SK-N-SH treated with all-trans-retinoic acid at 6 μM for 48 hours (cell line): ENCODE measurements at regions not wholly inside any gene's neighbourhood (a gene's known extent, or its start where the extent isn't known, plus 50 kb on each side); places are given as distances from the start of the nearest gene placed in this dataset.

Experiments used
- ATAC-seq: fragments of 200-7000 bp; cut with Tn5 transposase; 3 replicates; pipeline ENCODE4 v1.9.1; 2020; ENCODE audit warnings: mild to moderate bottlenecking, moderate library complexity
- ARNTL ChIP-seq: fragments of 450-650 bp; formaldehyde crosslinking; IDR thresholded peaks from 2 replicates; pipeline ENCODE4 v1.5.0; 2020; ENCODE audit warnings: low read depth, mild to moderate bottlenecking, moderate library complexity, borderline replicate concordance
- BACH2 ChIP-seq: fragments of 250-450 bp; sonication (Bioruptor Pico); IDR thresholded peaks from 2 replicates; pipeline ENCODE4 v1.9.0; 2021; ENCODE audit warnings: mild to moderate bottlenecking, borderline replicate concordance
- ESRRG ChIP-seq: fragments of 250-450 bp; sonication (Bioruptor Pico); IDR thresholded peaks from 2 replicates; pipeline ENCODE4 v1.6.1; 2021; ENCODE audit warnings: mild to moderate bottlenecking
- GLIS3 ChIP-seq: fragments of 250-450 bp; sonication (Bioruptor Pico); IDR thresholded peaks from 2 replicates; pipeline ENCODE4 v1.5.0; 2020; ENCODE audit warnings: mild to moderate bottlenecking, moderate library complexity
- ISL1 ChIP-seq: fragments of 250-450 bp; sonication (Bioruptor Pico); IDR thresholded peaks from 2 replicates; pipeline ENCODE4 v2.1.2; 2022; ENCODE audit warnings: mild to moderate bottlenecking, moderate library complexity
- OSR1 ChIP-seq: fragments of 250-450 bp; sonication (Bioruptor Pico); IDR thresholded peaks from 2 replicates; pipeline ENCODE4 v1.8.0; 2022; ENCODE audit warnings: moderate library complexity, mild to moderate bottlenecking, inconsistent platforms
- PATZ1 ChIP-seq: fragments of 250-450 bp; sonication (Bioruptor Pico); IDR thresholded peaks from 2 replicates; pipeline ENCODE4 v1.8.0; 2020; ENCODE audit warnings: mild to moderate bottlenecking, moderate library complexity, borderline replicate concordance
- POU6F1 ChIP-seq: fragments of 250-450 bp; sonication (Bioruptor Pico); IDR thresholded peaks from 2 replicates; pipeline ENCODE4 v1.8.0; 2021; ENCODE audit warnings: low read depth, mild to moderate bottlenecking, moderate library complexity, borderline replicate concordance
- PPARA ChIP-seq: fragments of 250-450 bp; sonication (Bioruptor Pico); IDR thresholded peaks from 2 replicates; pipeline ENCODE4 v1.5.0; 2020; ENCODE audit warnings: mild to moderate bottlenecking, borderline replicate concordance
- RARB ChIP-seq: fragments of 250-450 bp; sonication (Bioruptor Pico); IDR thresholded peaks from 2 replicates; pipeline ENCODE4 v1.8.0; 2021; ENCODE audit warnings: mild to moderate bottlenecking, moderate library complexity
- SNAI2 ChIP-seq: fragments of 250-450 bp; sonication (Bioruptor Pico); IDR thresholded peaks from 2 replicates; pipeline ENCODE4 v1.5.0; 2020; ENCODE audit warnings: mild to moderate bottlenecking, moderate library complexity
- TCF4 ChIP-seq: fragments of 250-450 bp; sonication (Bioruptor Pico); IDR thresholded peaks from 2 replicates; pipeline ENCODE4 v1.8.0; 2021; ENCODE audit warnings: mild to moderate bottlenecking, moderate library complexity, borderline replicate concordance
- TOX ChIP-seq: fragments of 250-450 bp; sonication (Bioruptor Pico); IDR thresholded peaks from 2 replicates; pipeline ENCODE4 v1.8.0; 2021; ENCODE audit warnings: mild to moderate bottlenecking, moderate library complexity, borderline replicate concordance
- ZC3H10 ChIP-seq: fragments of 250-450 bp; sonication (Bioruptor Pico); IDR thresholded peaks from 2 replicates; pipeline ENCODE4 v1.5.1; 2021; ENCODE audit warnings: mild to moderate bottlenecking, moderate library complexity
- ZFP3 ChIP-seq: fragments of 250-450 bp; sonication (Bioruptor Pico); IDR thresholded peaks from 2 replicates; pipeline ENCODE4 v1.5.0; 2020; ENCODE audit warnings: mild to moderate bottlenecking, moderate library complexity
- ZFP30 ChIP-seq: fragments of 450-650 bp; formaldehyde crosslinking; IDR thresholded peaks from 2 replicates; pipeline ENCODE4 v1.5.0; 2022; ENCODE audit warnings: mild to moderate bottlenecking, moderate library complexity
- ZNF565 ChIP-seq: fragments of 450-650 bp; formaldehyde crosslinking; conservative IDR thresholded peaks from 2 replicates; pipeline ENCODE4 v1.5.0; 2020; ENCODE audit warnings: low read depth, mild to moderate bottlenecking, moderate library complexity
- ZNF70 ChIP-seq: fragments of 450-650 bp; formaldehyde crosslinking; IDR thresholded peaks from 2 replicates; pipeline ENCODE4 v1.5.0; 2020; ENCODE audit warnings: mild to moderate bottlenecking, moderate library complexity
- ZNF8 ChIP-seq: fragments of 450-650 bp; formaldehyde crosslinking; IDR thresholded peaks from 2 replicates; pipeline ENCODE4 v1.5.0; 2020; ENCODE audit warnings: mild to moderate bottlenecking, moderate library complexity
- TF ChIP-seq, protein P1 (sequence below): fragments of 250-450 bp; sonication (Bioruptor Pico); IDR thresholded peaks from 2 replicates; pipeline ENCODE4 v1.5.0; 2020; ENCODE audit warnings: mild to moderate bottlenecking, moderate library complexity
- TF ChIP-seq, protein P2 (sequence below): fragments of 250-450 bp; sonication (Bioruptor Pico); IDR thresholded peaks from 2 replicates; pipeline ENCODE4 v1.5.1; 2021; ENCODE audit warnings: mild to moderate bottlenecking, moderate library complexity
- TF ChIP-seq, protein P3 (sequence below): fragments of 250-450 bp; sonication (Bioruptor Pico); IDR thresholded peaks from 2 replicates; pipeline ENCODE4 v1.5.1; 2020; ENCODE audit warnings: low read depth, mild to moderate bottlenecking, moderate library complexity

DNA sequence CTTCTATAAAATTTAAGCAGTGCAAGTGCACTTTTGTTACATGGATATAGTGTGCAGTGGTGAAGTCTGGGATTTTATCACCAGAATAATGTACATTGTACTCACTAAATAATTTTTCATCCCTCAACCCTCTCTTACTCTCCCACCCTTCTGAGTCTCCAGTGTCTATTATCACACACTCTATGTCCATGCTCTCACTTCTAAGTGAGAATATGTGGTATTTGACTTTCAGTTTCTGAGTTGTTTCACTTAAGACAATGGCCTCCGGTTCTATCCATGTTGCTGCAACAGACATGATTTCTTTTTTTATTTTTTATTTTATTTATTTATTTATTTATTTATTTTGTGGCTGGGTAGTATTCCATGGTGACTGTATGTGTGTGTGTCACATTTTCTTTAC, 855.9 kb upstream of the PHF14 start:
- TF ChIP-seq, protein P1, sequence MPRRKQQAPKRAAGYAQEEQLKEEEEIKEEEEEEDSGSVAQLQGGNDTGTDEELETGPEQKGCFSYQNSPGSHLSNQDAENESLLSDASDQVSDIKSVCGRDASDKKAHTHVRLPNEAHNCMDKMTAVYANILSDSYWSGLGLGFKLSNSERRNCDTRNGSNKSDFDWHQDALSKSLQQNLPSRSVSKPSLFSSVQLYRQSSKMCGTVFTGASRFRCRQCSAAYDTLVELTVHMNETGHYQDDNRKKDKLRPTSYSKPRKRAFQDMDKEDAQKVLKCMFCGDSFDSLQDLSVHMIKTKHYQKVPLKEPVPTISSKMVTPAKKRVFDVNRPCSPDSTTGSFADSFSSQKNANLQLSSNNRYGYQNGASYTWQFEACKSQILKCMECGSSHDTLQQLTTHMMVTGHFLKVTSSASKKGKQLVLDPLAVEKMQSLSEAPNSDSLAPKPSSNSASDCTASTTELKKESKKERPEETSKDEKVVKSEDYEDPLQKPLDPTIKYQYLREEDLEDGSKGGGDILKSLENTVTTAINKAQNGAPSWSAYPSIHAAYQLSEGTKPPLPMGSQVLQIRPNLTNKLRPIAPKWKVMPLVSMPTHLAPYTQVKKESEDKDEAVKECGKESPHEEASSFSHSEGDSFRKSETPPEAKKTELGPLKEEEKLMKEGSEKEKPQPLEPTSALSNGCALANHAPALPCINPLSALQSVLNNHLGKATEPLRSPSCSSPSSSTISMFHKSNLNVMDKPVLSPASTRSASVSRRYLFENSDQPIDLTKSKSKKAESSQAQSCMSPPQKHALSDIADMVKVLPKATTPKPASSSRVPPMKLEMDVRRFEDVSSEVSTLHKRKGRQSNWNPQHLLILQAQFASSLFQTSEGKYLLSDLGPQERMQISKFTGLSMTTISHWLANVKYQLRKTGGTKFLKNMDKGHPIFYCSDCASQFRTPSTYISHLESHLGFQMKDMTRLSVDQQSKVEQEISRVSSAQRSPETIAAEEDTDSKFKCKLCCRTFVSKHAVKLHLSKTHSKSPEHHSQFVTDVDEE (CRISPR knock-in tag), result no peak
- no peak for TF ChIP-seq OSR1 (CRISPR knock-in tag)
- no peak for TF ChIP-seq PATZ1 (CRISPR knock-in tag)
- TF ChIP-seq ZFP30 (CRISPR knock-in tag), result no peak
- TF ChIP-seq ESRRG (CRISPR knock-in tag), result no peak
- no peak for TF ChIP-seq TOX
- no peak for TF ChIP-seq ZNF8 (CRISPR knock-in tag)
- TF ChIP-seq TCF4 (CRISPR knock-in tag), result no peak
- TF ChIP-seq BACH2, result no peak
- no peak for TF ChIP-seq ZFP3 (CRISPR knock-in tag)
- no peak for TF ChIP-seq RARB (CRISPR knock-in tag)
- no peak for TF ChIP-seq ARNTL (CRISPR knock-in tag)
- TF ChIP-seq, protein P2, sequence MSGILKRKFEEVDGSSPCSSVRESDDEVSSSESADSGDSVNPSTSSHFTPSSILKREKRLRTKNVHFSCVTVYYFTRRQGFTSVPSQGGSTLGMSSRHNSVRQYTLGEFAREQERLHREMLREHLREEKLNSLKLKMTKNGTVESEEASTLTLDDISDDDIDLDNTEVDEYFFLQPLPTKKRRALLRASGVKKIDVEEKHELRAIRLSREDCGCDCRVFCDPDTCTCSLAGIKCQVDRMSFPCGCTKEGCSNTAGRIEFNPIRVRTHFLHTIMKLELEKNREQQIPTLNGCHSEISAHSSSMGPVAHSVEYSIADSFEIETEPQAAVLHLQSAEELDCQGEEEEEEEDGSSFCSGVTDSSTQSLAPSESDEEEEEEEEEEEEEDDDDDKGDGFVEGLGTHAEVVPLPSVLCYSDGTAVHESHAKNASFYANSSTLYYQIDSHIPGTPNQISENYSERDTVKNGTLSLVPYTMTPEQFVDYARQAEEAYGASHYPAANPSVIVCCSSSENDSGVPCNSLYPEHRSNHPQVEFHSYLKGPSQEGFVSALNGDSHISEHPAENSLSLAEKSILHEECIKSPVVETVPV (CRISPR knock-in tag), result no peak
- no peak for TF ChIP-seq PPARA (CRISPR knock-in tag)
- TF ChIP-seq, protein P3, sequence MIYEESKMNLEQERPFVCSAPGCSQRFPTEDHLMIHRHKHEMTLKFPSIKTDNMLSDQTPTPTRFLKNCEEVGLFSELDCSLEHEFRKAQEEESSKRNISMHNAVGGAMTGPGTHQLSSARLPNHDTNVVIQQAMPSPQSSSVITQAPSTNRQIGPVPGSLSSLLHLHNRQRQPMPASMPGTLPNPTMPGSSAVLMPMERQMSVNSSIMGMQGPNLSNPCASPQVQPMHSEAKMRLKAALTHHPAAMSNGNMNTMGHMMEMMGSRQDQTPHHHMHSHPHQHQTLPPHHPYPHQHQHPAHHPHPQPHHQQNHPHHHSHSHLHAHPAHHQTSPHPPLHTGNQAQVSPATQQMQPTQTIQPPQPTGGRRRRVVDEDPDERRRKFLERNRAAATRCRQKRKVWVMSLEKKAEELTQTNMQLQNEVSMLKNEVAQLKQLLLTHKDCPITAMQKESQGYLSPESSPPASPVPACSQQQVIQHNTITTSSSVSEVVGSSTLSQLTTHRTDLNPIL, result no peak
- TF ChIP-seq, all 23 proteins: peak for 0
- no peak for ATAC-seq

GRCh38 chr7:10120936-10121335, 852.7 kb upstream of the PHF14 start:
- no peak for ATAC-seq
- TF ChIP-seq BACH2, result no peak
- no peak for TF ChIP-seq PPARA (CRISPR knock-in tag)
- TF ChIP-seq ISL1 (CRISPR knock-in tag), result no peak
- no peak for TF ChIP-seq TOX
- no peak for TF ChIP-seq ARNTL (CRISPR knock-in tag)
- no peak for TF ChIP-seq TCF4 (CRISPR knock-in tag)
- no peak for TF ChIP-seq SNAI2
- no peak for TF ChIP-seq OSR1 (CRISPR knock-in tag)
- no peak for TF ChIP-seq GLIS3 (CRISPR knock-in tag)
- TF ChIP-seq, all 23 proteins: peak for 0

DNA sequence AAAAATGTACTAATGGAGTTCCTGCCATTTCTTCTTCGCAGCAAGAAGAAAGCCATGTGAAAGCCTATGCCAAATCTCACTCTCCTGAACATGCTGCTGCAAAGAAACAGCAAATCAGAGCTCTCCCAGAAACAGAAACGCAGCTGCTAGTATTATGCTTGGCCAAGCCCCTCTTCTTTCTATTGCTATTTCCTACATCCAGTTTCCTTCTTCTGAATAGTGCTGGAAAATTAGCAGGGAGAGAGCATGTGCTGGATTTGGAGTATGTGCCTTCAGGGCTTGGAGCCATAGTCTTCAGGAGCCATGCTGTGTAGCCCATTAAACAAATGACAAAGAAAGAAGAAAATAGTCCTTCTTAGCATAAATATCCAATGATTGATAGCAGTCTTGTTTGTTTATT, 852.0 kb upstream of the PHF14 start:
- ATAC-seq, result no peak
- TF ChIP-seq ARNTL (CRISPR knock-in tag) (no peak), ZNF565 (no peak), PATZ1 (CRISPR knock-in tag) (no peak), PPARA (CRISPR knock-in tag) (no peak), GLIS3 (CRISPR knock-in tag) (no peak), RARB (CRISPR knock-in tag) (no peak), ZC3H10 (CRISPR knock-in tag) (no peak), BACH2 (no peak), OSR1 (CRISPR knock-in tag) (no peak), SNAI2 (no peak), ESRRG (CRISPR knock-in tag) (no peak), TCF4 (CRISPR knock-in tag) (no peak), ZFP3 (CRISPR knock-in tag) (no peak), ZNF8 (CRISPR knock-in tag) (no peak), POU6F1 (CRISPR knock-in tag) (no peak), ISL1 (CRISPR knock-in tag) (no peak), ZNF70 (no peak)
- TF ChIP-seq, protein P3, result no peak
- TF ChIP-seq, protein P2 (CRISPR knock-in tag), result no peak
